ENCODE measurements at regions not wholly inside any gene's neighbourhood (a gene's known extent, or its start where the extent isn't known, plus 50 kb on each side); places are given as distances from the start of the nearest gene placed in this dataset.

GRCh38 chr2:37848451-37848850 lies 76.6 kb upstream of the RMDN2 start:
- POLR2A ChIA-PET: no interaction called here

GRCh38 chr2:37849911-37850310 lies 75.2 kb upstream of the RMDN2 start:
- no peak overlapping the region for H3K27ac Mint-ChIP-seq
- H3K9me3 Mint-ChIP-seq: no peaks in the 10 kb centered on the region
- H3K4me3 Mint-ChIP-seq: no peak overlapping the region
- no peaks in the 10 kb centered on the region for H3K36me3 Mint-ChIP-seq (ENCODE audit: low read depth)
- peak; percentile 55 for DNase-seq
- H3K4me1 Mint-ChIP-seq: peaks cover 33% of the 10 kb centered on the region
- POLR2A ChIA-PET: interaction anchor here (0.7 kb wide), 1 partner anchor 22 kb away, joined by 3 read pairs; no protein-coding TSS in a partner anchor
- H3K27me3 Mint-ChIP-seq: no peaks in the 10 kb centered on the region
- CTCF ChIA-PET: interaction anchor here (1.0 kb wide), 1 partner anchor 27 kb away, joined by 5 read pairs; no protein-coding TSS in a partner anchor

More at GRCh38 chr2:37848451-37848850, 76.6 kb upstream of the RMDN2 start:
- no peak for DNase-seq
- Mint-ChIP-seq H3K4me3 (no peak overlapping the region), H3K27ac (no peak overlapping the region), H3K27me3 (peaks cover 4% of the 10 kb centered on the region), H3K36me3 (ENCODE audit: low read depth) (no peaks in the 10 kb centered on the region), H3K9me3 (no peaks in the 10 kb centered on the region), H3K4me1 (peaks cover 33% of the 10 kb centered on the region)
- CTCF ChIA-PET: no interaction called here

DNA sequence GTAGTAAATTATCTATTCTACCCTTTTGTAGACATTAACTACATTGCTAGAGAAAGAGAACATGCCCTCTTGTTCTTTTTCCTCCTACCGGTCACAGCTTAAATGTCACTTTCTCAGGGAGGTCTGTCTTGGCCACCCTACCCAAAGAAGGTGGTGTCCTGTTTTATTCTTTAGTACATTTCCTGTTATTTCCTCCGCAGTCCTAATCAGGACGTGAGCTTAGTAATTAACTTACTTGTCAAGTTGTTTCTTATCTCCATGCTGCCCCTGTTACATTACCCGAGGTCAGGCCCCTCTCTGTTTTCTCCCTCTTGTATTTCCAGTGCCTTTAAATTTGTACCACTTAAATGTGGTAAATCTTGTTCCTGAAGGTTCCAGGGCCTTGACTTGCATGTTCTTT lies 73.7 kb upstream of the RMDN2 start:
- no peaks in the 10 kb centered on the region for H3K36me3 Mint-ChIP-seq (ENCODE audit: low read depth)
- no peak for DNase-seq
- H3K27ac Mint-ChIP-seq: peak overlapping the region; percentile 70
- H3K9me3 Mint-ChIP-seq: no peaks in the 10 kb centered on the region
- ChIA-PET POLR2A (interaction anchor here (1.2 to 1.5 kb wide), 2 partner anchors 20 to 139 kb away, joined by 4 to 8 read pairs; no protein-coding TSS in a partner anchor), CTCF (interaction anchor here (1.0 to 2.2 kb wide), 6 partner anchors 18 to 455 kb away, joined by 3 to 15 read pairs (median 6); no protein-coding TSS in a partner anchor)
- H3K4me1 Mint-ChIP-seq: peaks cover 33% of the 10 kb centered on the region
- H3K4me3 Mint-ChIP-seq: no peak overlapping the region
- no peaks in the 10 kb centered on the region for H3K27me3 Mint-ChIP-seq

- DNase-seq: no peak
- peaks cover 33% of the 10 kb centered on the region for H3K4me1 Mint-ChIP-seq
- no peaks in the 10 kb centered on the region for H3K9me3 Mint-ChIP-seq
- H3K27ac Mint-ChIP-seq: peak overlapping the region; percentile 70
- ChIA-PET CTCF (interaction anchor here (1.0 to 2.2 kb wide), 6 partner anchors 19 to 456 kb away, joined by 3 to 15 read pairs (median 6); no protein-coding TSS in a partner anchor), POLR2A (interaction anchor here (1.2 to 1.5 kb wide), 2 partner anchors 20 to 140 kb away, joined by 4 to 8 read pairs; no protein-coding TSS in a partner anchor)
- no peaks in the 10 kb centered on the region for H3K27me3 Mint-ChIP-seq
- H3K36me3 Mint-ChIP-seq (ENCODE audit: low read depth): no peaks in the 10 kb centered on the region
- H3K4me3 Mint-ChIP-seq: no peak overlapping the region
Observed at GRCh38 chr2:37851828-37852584, 73.1 kb upstream of the RMDN2 start.

- DNase-seq: no peak
- Mint-ChIP-seq H3K27ac (no peak overlapping the region), H3K27me3 (no peaks in the 10 kb centered on the region), H3K36me3 (ENCODE audit: low read depth) (no peaks in the 10 kb centered on the region), H3K9me3 (no peaks in the 10 kb centered on the region), H3K4me1 (peaks cover 33% of the 10 kb centered on the region), H3K4me3 (no peak overlapping the region)
- CTCF ChIA-PET: interaction anchor here (1.2 to 2.2 kb wide), 4 partner anchors 19 to 456 kb away, joined by 3 to 11 read pairs (median 6); no protein-coding TSS in a partner anchor
- POLR2A ChIA-PET: no interaction called here
Observed at GRCh38 chr2:37852585-37853014, 72.5 kb upstream of the RMDN2 start.

GRCh38 chr2:37854676-37855282 lies 70.3 kb upstream of the RMDN2 start:
- H3K27ac Mint-ChIP-seq: no peak overlapping the region
- no peaks in the 10 kb centered on the region for H3K9me3 Mint-ChIP-seq
- ChIA-PET CTCF (interaction anchor here (3.2 kb wide), 1 partner anchor 22 kb away, joined by 9 read pairs; no protein-coding TSS in a partner anchor), POLR2A (no interaction called here)
- no peak for DNase-seq
- no peaks in the 10 kb centered on the region for H3K27me3 Mint-ChIP-seq
- peaks cover 28% of the 10 kb centered on the region for H3K4me1 Mint-ChIP-seq
- no peaks in the 10 kb centered on the region for H3K36me3 Mint-ChIP-seq (ENCODE audit: low read depth)
- no peak overlapping the region for H3K4me3 Mint-ChIP-seq

GRCh38 chr2:37855283-37856041 lies 69.6 kb upstream of the RMDN2 start:
- Mint-ChIP-seq H3K27me3 (peaks cover 3% of the 10 kb centered on the region), H3K9me3 (no peaks in the 10 kb centered on the region), H3K27ac (no peak overlapping the region), H3K4me3 (no peak overlapping the region), H3K36me3 (ENCODE audit: low read depth) (no peaks in the 10 kb centered on the region), H3K4me1 (peaks cover 21% of the 10 kb centered on the region)
- POLR2A ChIA-PET: no interaction called here
- DNase-seq: no peak
- CTCF ChIA-PET: interaction anchor here (3.2 kb wide), 1 partner anchor 21 kb away, joined by 9 read pairs; no protein-coding TSS in a partner anchor

GRCh38 chr2:37856101-37856751 lies 68.9 kb upstream of the RMDN2 start:
- peaks cover 5% of the 10 kb centered on the region for H3K27me3 Mint-ChIP-seq
- H3K9me3 Mint-ChIP-seq: no peaks in the 10 kb centered on the region
- CTCF ChIA-PET: interaction anchor here (0.7 to 3.2 kb wide), 2 partner anchors 20 to 460 kb away, joined by 4 to 9 read pairs; no protein-coding TSS in a partner anchor
- no peak for DNase-seq
- H3K4me3 Mint-ChIP-seq: no peak overlapping the region
- no peak overlapping the region for H3K27ac Mint-ChIP-seq
- no peaks in the 10 kb centered on the region for H3K36me3 Mint-ChIP-seq (ENCODE audit: low read depth)
- POLR2A ChIA-PET: no interaction called here
- H3K4me1 Mint-ChIP-seq: peaks cover 17% of the 10 kb centered on the region

GRCh38 chr2:37857575-37858399 lies 67.3 kb upstream of the RMDN2 start:
- POLR2A ChIA-PET: no interaction called here
- no peak overlapping the region for H3K27ac Mint-ChIP-seq
- H3K4me1 Mint-ChIP-seq: peaks cover 4% of the 10 kb centered on the region
- no peak for DNase-seq
- no peaks in the 10 kb centered on the region for H3K9me3 Mint-ChIP-seq
- H3K36me3 Mint-ChIP-seq (ENCODE audit: low read depth): peaks cover 4% of the 10 kb centered on the region
- CTCF ChIA-PET: no interaction called here
- H3K27me3 Mint-ChIP-seq: peaks cover 15% of the 10 kb centered on the region
- H3K4me3 Mint-ChIP-seq: no peak overlapping the region

GRCh38 chr2:37858400-37858711 lies 66.7 kb upstream of the RMDN2 start:
- DNase-seq: no peak
- Mint-ChIP-seq H3K9me3 (no peaks in the 10 kb centered on the region), H3K27ac (no peak overlapping the region), H3K4me1 (peaks cover 2% of the 10 kb centered on the region), H3K4me3 (no peak overlapping the region), H3K36me3 (ENCODE audit: low read depth) (peaks cover 4% of the 10 kb centered on the region), H3K27me3 (peaks cover 21% of the 10 kb centered on the region)
- ChIA-PET CTCF (no interaction called here), POLR2A (no interaction called here)

DNA sequence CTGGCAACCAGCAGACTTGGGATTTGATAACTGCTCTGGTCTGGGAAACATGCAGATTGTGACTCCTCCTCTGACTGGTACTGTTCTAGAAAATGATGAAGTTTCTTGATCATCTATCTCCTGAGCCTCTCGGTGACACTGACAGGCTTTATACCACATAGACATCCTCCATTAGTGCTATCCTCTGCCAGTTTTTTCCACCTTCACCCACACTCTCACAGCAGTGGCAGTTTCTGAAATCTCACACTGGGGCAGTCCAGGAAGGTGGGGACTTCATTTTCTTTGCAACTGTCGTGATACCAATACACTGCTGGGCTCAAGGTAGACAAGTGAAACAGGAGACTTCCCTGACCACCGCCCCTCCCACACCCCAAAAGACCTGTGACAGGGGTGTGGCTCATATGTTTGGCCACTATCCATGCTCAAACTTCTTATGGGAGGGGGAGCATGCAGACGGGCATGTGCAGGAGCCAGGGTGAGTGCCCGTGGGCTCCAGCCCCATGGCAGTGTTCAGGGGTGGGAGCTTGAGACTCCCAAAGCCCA lies 66.3 kb upstream of the RMDN2 start:
- POLR2A ChIA-PET: no interaction called here

GRCh38 chr2:37862620-37863019 lies 62.5 kb upstream of the RMDN2 start:
- Mint-ChIP-seq H3K9me3 (no peaks in the 10 kb centered on the region), H3K27me3 (peaks cover 24% of the 10 kb centered on the region), H3K27ac (no peak overlapping the region), H3K4me1 (peaks cover 2% of the 10 kb centered on the region), H3K36me3 (ENCODE audit: low read depth) (peaks cover 4% of the 10 kb centered on the region), H3K4me3 (no peak overlapping the region)
- ChIA-PET POLR2A (no interaction called here), CTCF (interaction anchor here (1.9 kb wide), 1 partner anchor 15 kb away, joined by 8 read pairs; no protein-coding TSS in a partner anchor)
- DNase-seq: no peak

More for the DNA sequence above, 66.3 kb upstream of the RMDN2 start:
- H3K4me3 Mint-ChIP-seq: no peak overlapping the region
- peaks cover 21% of the 10 kb centered on the region for H3K27me3 Mint-ChIP-seq
- H3K9me3 Mint-ChIP-seq: no peaks in the 10 kb centered on the region
- peaks cover 2% of the 10 kb centered on the region for H3K4me1 Mint-ChIP-seq
- no peak overlapping the region for H3K27ac Mint-ChIP-seq
- CTCF ChIA-PET: no interaction called here
- H3K36me3 Mint-ChIP-seq (ENCODE audit: low read depth): peaks cover 4% of the 10 kb centered on the region
- DNase-seq: no peak

All from activated CD4-positive, alpha-beta memory T cell treated with anti-CD3 and anti-CD28 coated beads, Interleukin-2, amount 10 ng/mL, durations not matched to agents 7 days and 5 days (primary cell).